PC-9 (cell line): ENCODE measurements at regions not wholly inside any gene's neighbourhood (a gene's known extent, or its start where the extent isn't known, plus 50 kb on each side); places are given as distances from the start of the nearest gene placed in this dataset.
"Not testable (repeated sequence)": the region's sequence is repeated elsewhere in the genome, so short reads cannot be mapped to it uniquely, and the experiment has no call there.

ENCODE experiments used
- BruUV-seq: library from RNA; stranded (reverse); fragments of 400-500 nt; replicated peaks from 2 replicates; lab custom pipeline; 2021; lab: Mats Ljungman, UMichigan
- CTCF ChIA-PET: fragments of 300-600 bp; sonication (Branson Sonifier 250); formaldehyde crosslinking; loops from one replicate; lab custom pipeline; 2022; ENCODE audit warnings: antibody characterized with exemption; lab: Charles Lee
- POLR2A ChIA-PET: fragments of 300-600 bp; sonication (Branson Sonifier 250); formaldehyde crosslinking; loops from one replicate; lab custom pipeline; 2022; ENCODE audit warnings: antibody characterized with exemption; ENCODE audit not compliant: unreplicated experiment; lab: Charles Lee
- DNase-seq, 2 experiments: peaks; one replicate each; pipeline versions ENCODE4 v3.0.0 to v3.0.0-alpha.2; 2015 to 2022; ENCODE audit warnings: mixed read lengths in 1 of 2
- H2AFZ ChIP-seq: fragments of 200-600 bp; sonication (generic); 2 replicates; pipeline ENCODE4 v1.8.1; 2017; ENCODE audit warnings: antibody characterized with exemption
- H3F3A ChIP-seq: fragments of 200-600 bp; sonication (generic); 2 replicates; pipeline ENCODE4 v1.8.1; 2017; ENCODE audit warnings: antibody characterized with exemption, mild to moderate bottlenecking, low read depth; ENCODE audit not compliant: insufficient read depth
- H3K27ac ChIP-seq: fragments of 200-600 bp; sonication (generic); 2 replicates; pipeline ENCODE4 v1.6.1; 2016; ENCODE audit warnings: mixed run types
- H3K27me3 ChIP-seq: fragments of 200-600 bp; sonication (generic); 2 replicates; pipeline ENCODE4 v1.6.1; 2016; ENCODE audit warnings: low read depth, mixed run types; ENCODE audit not compliant: insufficient read depth
- H3K36me3 ChIP-seq: fragments of 200-600 bp; sonication (generic); 2 replicates; pipeline ENCODE4 v1.6.1; 2016; ENCODE audit warnings: low read depth, mixed run types
- H3K4me1 ChIP-seq: fragments of 200-600 bp; sonication (generic); replicated peaks from 2 replicates; pipeline ENCODE4 v1.6.1; 2016; ENCODE audit warnings: mixed run types; ENCODE audit not compliant: insufficient read depth
- H3K4me2 ChIP-seq: fragments of 200-600 bp; sonication (generic); 2 replicates; pipeline ENCODE4 v1.6.1; 2017; ENCODE audit warnings: mixed run types
- H3K4me3 ChIP-seq: fragments of 200-600 bp; sonication (generic); 2 replicates; pipeline ENCODE4 v1.6.1; 2016; ENCODE audit warnings: mixed run types
- H3K79me2 ChIP-seq: fragments of 200-600 bp; sonication (generic); 2 replicates; pipeline ENCODE4 v1.6.1; 2017; ENCODE audit warnings: low read depth, mixed run types
- H3K9me2 ChIP-seq: fragments of 200-600 bp; sonication (generic); 2 replicates; pipeline ENCODE4 v1.8.1; 2017; ENCODE audit warnings: mild to moderate bottlenecking; ENCODE audit not compliant: insufficient read depth
- H3K9me3 ChIP-seq: fragments of 200-600 bp; sonication (generic); 2 replicates; pipeline ENCODE4 v1.8.1; 2016; ENCODE audit warnings: low read depth; ENCODE audit not compliant: insufficient read depth
- H4K20me1 ChIP-seq: fragments of 200-600 bp; sonication (generic); 2 replicates; pipeline ENCODE4 v1.8.1; 2017; ENCODE audit not compliant: insufficient read depth
- CTCF ChIP-seq: fragments of 200-600 bp; sonication (generic); conservative IDR thresholded peaks from 2 replicates; pipeline ENCODE4 v1.6.1; 2017; ENCODE audit warnings: mixed run types, antibody characterized with exemption, mild to moderate bottlenecking, moderate library complexity
- EZH2 ChIP-seq: fragments of 200-600 bp; sonication (generic); IDR thresholded peaks from 2 replicates; pipeline ENCODE4 v1.8.0; 2017; ENCODE audit warnings: antibody characterized with exemption, low read depth
- intact Hi-C: fragments of 100-400 bp; cut with micrococcal nuclease; formaldehyde crosslinking; loops from one replicate; pipeline ENCODE4 v1.10.0; 2022; ENCODE audit not compliant: unreplicated experiment

GRCh38 chr11:12058425-12059115 is 50.1 kb upstream of the DKK3 start:
- ChIA-PET POLR2A (no interaction called here), CTCF (interaction anchor here (0.7 kb wide), 1 partner anchor 143 kb away, joined by 3 read pairs; no protein-coding TSS in a partner anchor)

GRCh38 chr11:12059144-12059543 is 50.7 kb upstream of the DKK3 start:
- H4K20me1 ChIP-seq, CTCF ChIA-PET, H3K4me1 ChIP-seq, H3K4me2 ChIP-seq, H3K4me3 ChIP-seq, POLR2A ChIA-PET, H2AFZ ChIP-seq, BruUV-seq, H3K27ac ChIP-seq, H3K9me2 ChIP-seq, H3K27me3 ChIP-seq, H3K79me2 ChIP-seq, H3F3A ChIP-seq, DNase-seq, H3K36me3 ChIP-seq, H3K9me3 ChIP-seq: not testable (repeated sequence)
- intact Hi-C loops: loop anchor here (10.0 kb wide), 1 partner anchor 56 kb away; the partner anchor contains the start of gene MICAL2

More at GRCh38 chr11:12058425-12059115, 50.1 kb upstream of the DKK3 start:
- TF ChIP-seq EZH2: no peak
- TF ChIP-seq CTCF: no peak
- no peaks in the 10 kb centered on the region for H3K9me3 ChIP-seq
- H2AFZ ChIP-seq: no peak overlapping the region
- H3K4me1 ChIP-seq: no peaks in the 10 kb centered on the region
- no peaks in the 10 kb centered on the region for H3K79me2 ChIP-seq
- no peaks in the 10 kb centered on the region for H4K20me1 ChIP-seq
- no peak overlapping the region for H3K27ac ChIP-seq
- no peaks in the 10 kb centered on the region for H3K9me2 ChIP-seq
- no peaks in the 10 kb centered on the region for H3K36me3 ChIP-seq
- H3K4me2 ChIP-seq: no peak overlapping the region
- no TSS peak for BruUV-seq
- H3K4me3 ChIP-seq: no peak overlapping the region
- H3K27me3 ChIP-seq: no peaks in the 10 kb centered on the region
- intact Hi-C loops: loop anchor here (10.0 kb wide), 1 partner anchor 56 kb away; the partner anchor contains the start of gene MICAL2
- no peak for DNase-seq
- no peaks in the 10 kb centered on the region for H3F3A ChIP-seq

- H3K79me2 ChIP-seq: no peaks in the 10 kb centered on the region
- H2AFZ ChIP-seq: no peak overlapping the region
- intact Hi-C loops: no loop called here
- no peaks in the 10 kb centered on the region for H4K20me1 ChIP-seq
- POLR2A ChIA-PET: no interaction called here
- H3K27ac ChIP-seq: no peak overlapping the region
- no peaks in the 10 kb centered on the region for H3K9me3 ChIP-seq
- BruUV-seq: no TSS peak
- H3K27me3 ChIP-seq: no peaks in the 10 kb centered on the region
- H3K4me1 ChIP-seq: peaks cover 3% of the 10 kb centered on the region; the same call in 1 of the 2 replicates
- H3K4me2 ChIP-seq: no peak overlapping the region
- no peak overlapping the region for H3K4me3 ChIP-seq
- H3K9me2 ChIP-seq: no peaks in the 10 kb centered on the region
- no peaks in the 10 kb centered on the region for H3F3A ChIP-seq
- no peaks in the 10 kb centered on the region for H3K36me3 ChIP-seq
- no peak for TF ChIP-seq EZH2
- TF ChIP-seq CTCF: no peak
- DNase-seq: no peak
- CTCF ChIA-PET: no interaction called here
Observed at GRCh38 chr11:12060385-12060985, 49.9 kb upstream of the MICAL2 start.
